K562 (cell line): ENCODE measurements at regions not wholly inside any gene's neighbourhood (a gene's known extent, or its start where the extent isn't known, plus 50 kb on each side); places are given as distances from the start of the nearest gene placed in this dataset.
A peak's percentile ranks its signal among the peaks of the same experiment; 100 is the strongest.

ENCODE experiments used
- CBX8 ChIP-seq: fragments of 200-600 bp; sonication (generic); IDR thresholded peaks from 2 replicates; pipeline ENCODE4 v1.6.1; 2012; ENCODE audit warnings: borderline replicate concordance, mixed run types, low read depth, mild to moderate bottlenecking, moderate library complexity, mixed read lengths, low read length, control low read depth, inconsistent platforms; ENCODE audit not compliant: poor library complexity, severe bottlenecking; ENCODE audit errors: extremely low read depth
- CEBPG ChIP-seq, 3 experiments: fragments of 200-800 bp in 1 of 3; sonication (Bioruptor generic) in 1 of 3; sonication (generic) in 1 of 3; formaldehyde crosslinking in 1 of 3; IDR thresholded peaks in 2 of 3; conservative IDR thresholded peaks in 1 of 3; 2 replicates each; pipeline versions ENCODE4 v1.6.1 to v1.8.0; 2016 to 2022; ENCODE audit warnings: missing compliant biosample characterization in 2 of 3, missing genetic modification characterization in 2 of 3, mild to moderate bottlenecking in 1 of 3, missing genetic modification reagents in 1 of 3
- DEAF1 ChIP-seq: fragments of 450-650 bp; formaldehyde crosslinking; IDR thresholded peaks from 2 replicates; pipeline ENCODE4 v1.4.0; 2020; ENCODE audit warnings: mild to moderate bottlenecking, moderate library complexity
- EWSR1 ChIP-seq: fragments of 450-650 bp; IDR thresholded peaks from 2 replicates; pipeline ENCODE4 v1.6.1; 2018; ENCODE audit warnings: borderline replicate concordance, mild to moderate bottlenecking, low read depth, moderate library complexity; ENCODE audit not compliant: partially characterized antibody
- KLF1 ChIP-seq: fragments of 450-650 bp; IDR thresholded peaks from 2 replicates; pipeline ENCODE4 v1.6.1; 2016; ENCODE audit warnings: missing genetic modification characterization, missing compliant biosample characterization
- KLF10 ChIP-seq: fragments of 250-450 bp; sonication (Bioruptor Pico); IDR thresholded peaks from 2 replicates; pipeline ENCODE4 v1.6.1; 2021; ENCODE audit warnings: matching md5 sums
- POLR2A ChIP-seq: fragments of 450-650 bp; conservative IDR thresholded peaks from 2 replicates; pipeline ENCODE4 v1.6.1; 2016
- PPARD ChIP-seq: fragments of 250-450 bp; sonication (Bioruptor Pico); IDR thresholded peaks from 2 replicates; pipeline ENCODE4 v1.8.0; 2022; ENCODE audit warnings: inconsistent platforms, mild to moderate bottlenecking, moderate library complexity
- RUNX1 ChIP-seq: sonication (generic); IDR thresholded peaks from 2 replicates; pipeline ENCODE4 v1.6.1; 2016; ENCODE audit warnings: antibody characterized with exemption, low read depth
- SMARCA5 ChIP-seq: fragments of 450-650 bp; IDR thresholded peaks from 2 replicates; pipeline ENCODE4 v1.6.1; 2016
- SRSF9 ChIP-seq: fragments of 200-400 bp; formaldehyde crosslinking; IDR thresholded peaks from 2 replicates; pipeline ENCODE4 v1.6.1; 2017; ENCODE audit warnings: low read depth, low read length, borderline replicate concordance
- STAT5B ChIP-seq: fragments of 250-450 bp; sonication (Bioruptor Pico); IDR thresholded peaks from 2 replicates; pipeline ENCODE4 v1.8.0; 2021; ENCODE audit warnings: mild to moderate bottlenecking, inconsistent platforms
- TFE3 ChIP-seq: fragments of 450-650 bp; formaldehyde crosslinking; IDR thresholded peaks from 2 replicates; pipeline ENCODE4 v1.4.0; 2020; ENCODE audit warnings: mild to moderate bottlenecking, mixed read lengths
- THRA ChIP-seq: fragments of 450-650 bp; IDR thresholded peaks from 2 replicates; pipeline ENCODE4 v1.6.1; 2017; ENCODE audit warnings: mild to moderate bottlenecking, moderate library complexity
- ZBTB34 ChIP-seq: fragments of 250-450 bp; sonication (Bioruptor Pico); IDR thresholded peaks from 2 replicates; pipeline ENCODE4 v1.8.0; 2021; ENCODE audit warnings: mild to moderate bottlenecking, moderate library complexity
- ZEB2 ChIP-seq: fragments of 450-650 bp; IDR thresholded peaks from 2 replicates; pipeline ENCODE4 v1.6.1; 2016
- ZHX1 ChIP-seq: fragments of 150-350 bp; conservative IDR thresholded peaks from 2 replicates; pipeline ENCODE4 v1.6.1; 2014; ENCODE audit warnings: low read length
- ZNF282 ChIP-seq: sonication (generic); formaldehyde crosslinking; IDR thresholded peaks from 2 replicates; pipeline ENCODE4 v1.8.1; 2023; ENCODE audit warnings: missing genetic modification reagents
- ZNF583 ChIP-seq: fragments of 250-450 bp; sonication (Bioruptor Pico); IDR thresholded peaks from 2 replicates; pipeline ENCODE4 v1.4.0; 2020
- ZNF717 ChIP-seq: fragments of 250-450 bp; sonication (Bioruptor Pico); IDR thresholded peaks from 2 replicates; pipeline ENCODE4 v1.5.0; 2021

GRCh38 chr10:3665316-3665908, 119.6 kb downstream of the KLF6 start (continued):
- no peak for TF ChIP-seq DEAF1 (CRISPR knock-in tag)
- no peak for TF ChIP-seq STAT5B (CRISPR knock-in tag)
- TF ChIP-seq THRA: peak; percentile 62; the same call in 1 of the 2 replicates
- TF ChIP-seq SRSF9: no peak
- no peak for TF ChIP-seq KLF10
- TF ChIP-seq CBX8: no peak
- TF ChIP-seq SMARCA5: no peak
- no peak for TF ChIP-seq ZNF717 (CRISPR knock-in tag)
- no peak for TF ChIP-seq ZNF282 (CRISPR knock-in tag)
- peak; percentile 67; the same call in 1 of the 2 replicates for TF ChIP-seq RUNX1
- no peak for TF ChIP-seq TFE3 (CRISPR knock-in tag)
- TF ChIP-seq ZBTB34 (CRISPR knock-in tag): no peak
- TF ChIP-seq ZNF583 (CRISPR knock-in tag): no peak
- TF ChIP-seq KLF1 (tag): no peak
- TF ChIP-seq ZHX1: no peak
- no peak for TF ChIP-seq PPARD (CRISPR knock-in tag)
- no peak for TF ChIP-seq ZEB2
- TF ChIP-seq CEBPG (CRISPR knock-in tag; IDR thresholded peaks at IDR 0.05): no peak
- no peak for TF ChIP-seq CEBPG (tag; conservative IDR thresholded peaks at IDR 0.05 in 1 of 2, IDR thresholded peaks at IDR 0.05 in 1 of 2)
- TF ChIP-seq POLR2A: no peak
- TF ChIP-seq EWSR1: no peak
